ENCODE measurements at regions not wholly inside any gene's neighbourhood (a gene's known extent, or its start where the extent isn't known, plus 50 kb on each side); places are given as distances from the start of the nearest gene placed in this dataset.

DNA sequence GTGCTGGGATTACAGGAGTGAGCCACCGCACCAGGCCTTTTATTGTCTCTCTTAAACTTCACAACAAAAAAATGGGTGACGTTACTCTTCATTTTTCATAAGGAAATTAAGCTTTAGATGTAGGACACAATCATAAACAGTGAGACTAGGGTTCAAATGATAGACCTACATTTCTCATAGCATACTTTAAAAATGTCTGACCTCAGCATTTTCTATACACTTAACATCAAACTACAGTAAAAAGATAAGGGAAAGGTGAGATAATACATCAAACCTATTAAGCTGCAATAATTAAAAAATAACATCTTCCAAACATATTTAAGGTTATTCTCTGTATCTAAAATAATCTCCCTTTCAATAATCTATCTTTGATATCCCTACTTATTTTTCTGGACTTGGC is 914.2 kb downstream of the FAM181B start:
- TF ChIP-seq POLR2A (IDR thresholded peaks at IDR 0.05) = no peak
- TF ChIP-seq, protein P1, sequence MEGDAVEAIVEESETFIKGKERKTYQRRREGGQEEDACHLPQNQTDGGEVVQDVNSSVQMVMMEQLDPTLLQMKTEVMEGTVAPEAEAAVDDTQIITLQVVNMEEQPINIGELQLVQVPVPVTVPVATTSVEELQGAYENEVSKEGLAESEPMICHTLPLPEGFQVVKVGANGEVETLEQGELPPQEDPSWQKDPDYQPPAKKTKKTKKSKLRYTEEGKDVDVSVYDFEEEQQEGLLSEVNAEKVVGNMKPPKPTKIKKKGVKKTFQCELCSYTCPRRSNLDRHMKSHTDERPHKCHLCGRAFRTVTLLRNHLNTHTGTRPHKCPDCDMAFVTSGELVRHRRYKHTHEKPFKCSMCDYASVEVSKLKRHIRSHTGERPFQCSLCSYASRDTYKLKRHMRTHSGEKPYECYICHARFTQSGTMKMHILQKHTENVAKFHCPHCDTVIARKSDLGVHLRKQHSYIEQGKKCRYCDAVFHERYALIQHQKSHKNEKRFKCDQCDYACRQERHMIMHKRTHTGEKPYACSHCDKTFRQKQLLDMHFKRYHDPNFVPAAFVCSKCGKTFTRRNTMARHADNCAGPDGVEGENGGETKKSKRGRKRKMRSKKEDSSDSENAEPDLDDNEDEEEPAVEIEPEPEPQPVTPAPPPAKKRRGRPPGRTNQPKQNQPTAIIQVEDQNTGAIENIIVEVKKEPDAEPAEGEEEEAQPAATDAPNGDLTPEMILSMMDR (IDR thresholded peaks at IDR 0.05 in 4 of 5, conservative IDR thresholded peaks at IDR 0.05 in 1 of 5) = no peak

Measured in gastrocnemius medialis (tissue), 4 donors.